MCF 10A (cell line): ENCODE measurements at regions not wholly inside any gene's neighbourhood (a gene's known extent, or its start where the extent isn't known, plus 50 kb on each side); places are given as distances from the start of the nearest gene placed in this dataset.

Source experiments
- BruUV-seq: library from RNA; stranded (reverse); fragments of 400-500 nt; replicated peaks from 2 replicates; lab custom pipeline; 2021; lab: Mats Ljungman, UMichigan
- CTCF ChIA-PET: fragments of 300-600 bp; sonication (Branson Sonifier 250); formaldehyde crosslinking; extraction: SDS; loops from one replicate; lab custom pipeline; 2021; ENCODE audit warnings: antibody characterized with exemption, inconsistent platforms; lab: Yijun Ruan, JAX
- POLR2A ChIA-PET: fragments of 300-600, 350-650 bp; sonication (Branson Sonifier 250); formaldehyde crosslinking; extraction: SDS; loops from one replicate; lab custom pipeline; 2020; ENCODE audit warnings: antibody characterized with exemption, inconsistent platforms; lab: Yijun Ruan, JAX
- DNase-seq: peaks from one replicate; pipeline ENCODE4 v3.0.0-alpha.2; 2018; ENCODE audit not compliant: unreplicated experiment
- H3K27ac Mint-ChIP-seq: one replicate; pipeline ENCODE4 v1.8.0; 2022; ENCODE audit warnings: mild to moderate bottlenecking, low read depth, mixed read lengths; ENCODE audit not compliant: unreplicated experiment
- H3K27me3 Mint-ChIP-seq: one replicate; pipeline ENCODE4 v1.8.0; 2022; ENCODE audit warnings: mixed read lengths; ENCODE audit not compliant: insufficient read depth, unreplicated experiment
- H3K36me3 Mint-ChIP-seq: one replicate; pipeline ENCODE4 v1.8.0; 2022; ENCODE audit warnings: mild to moderate bottlenecking, moderate library complexity, mixed read lengths; ENCODE audit not compliant: insufficient read depth, unreplicated experiment
- H3K4me1 Mint-ChIP-seq: one replicate; pipeline ENCODE4 v1.8.0; 2022; ENCODE audit warnings: mixed read lengths; ENCODE audit not compliant: insufficient read depth, unreplicated experiment
- H3K4me3 Mint-ChIP-seq: one replicate; pipeline ENCODE4 v1.8.0; 2022; ENCODE audit warnings: mild to moderate bottlenecking, moderate library complexity, mixed read lengths; ENCODE audit not compliant: unreplicated experiment
- H3K9me3 Mint-ChIP-seq: one replicate; pipeline ENCODE4 v1.8.0; 2022; ENCODE audit warnings: mixed read lengths; ENCODE audit not compliant: unreplicated experiment
- intact Hi-C: fragments of 100-400 bp; cut with micrococcal nuclease; formaldehyde crosslinking; loops from 2 replicates; pipeline ENCODE4 v1.14.1; 2022
- TF ChIP-seq, protein P1 (sequence below): fragments of 200-600 bp; IDR thresholded peaks from one replicate; pipeline ENCODE4 v1.8.0; 2022; ENCODE audit warnings: antibody characterized with exemption, mild to moderate bottlenecking; ENCODE audit not compliant: unreplicated experiment

DNA sequence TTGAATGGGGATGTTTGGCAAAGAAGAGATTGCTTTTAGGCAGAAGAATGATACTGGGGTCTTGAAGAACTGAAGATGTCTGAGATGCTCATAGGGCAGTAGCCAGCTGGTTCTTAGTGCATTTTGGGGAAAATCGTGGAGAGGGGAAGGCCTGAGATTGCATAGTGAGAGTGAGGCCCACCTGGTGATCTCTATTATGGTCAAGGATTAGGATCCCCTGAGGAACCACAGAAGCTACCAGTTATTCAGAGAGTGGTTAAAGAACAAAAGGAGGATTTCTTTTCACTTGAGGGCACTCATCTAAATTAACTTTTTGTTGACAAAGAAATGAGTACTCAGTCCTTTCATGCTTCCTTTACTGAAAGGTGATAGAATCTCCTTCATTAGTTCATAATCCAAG, 271.3 kb upstream of the HAND2 start:
- TF ChIP-seq, protein P1, sequence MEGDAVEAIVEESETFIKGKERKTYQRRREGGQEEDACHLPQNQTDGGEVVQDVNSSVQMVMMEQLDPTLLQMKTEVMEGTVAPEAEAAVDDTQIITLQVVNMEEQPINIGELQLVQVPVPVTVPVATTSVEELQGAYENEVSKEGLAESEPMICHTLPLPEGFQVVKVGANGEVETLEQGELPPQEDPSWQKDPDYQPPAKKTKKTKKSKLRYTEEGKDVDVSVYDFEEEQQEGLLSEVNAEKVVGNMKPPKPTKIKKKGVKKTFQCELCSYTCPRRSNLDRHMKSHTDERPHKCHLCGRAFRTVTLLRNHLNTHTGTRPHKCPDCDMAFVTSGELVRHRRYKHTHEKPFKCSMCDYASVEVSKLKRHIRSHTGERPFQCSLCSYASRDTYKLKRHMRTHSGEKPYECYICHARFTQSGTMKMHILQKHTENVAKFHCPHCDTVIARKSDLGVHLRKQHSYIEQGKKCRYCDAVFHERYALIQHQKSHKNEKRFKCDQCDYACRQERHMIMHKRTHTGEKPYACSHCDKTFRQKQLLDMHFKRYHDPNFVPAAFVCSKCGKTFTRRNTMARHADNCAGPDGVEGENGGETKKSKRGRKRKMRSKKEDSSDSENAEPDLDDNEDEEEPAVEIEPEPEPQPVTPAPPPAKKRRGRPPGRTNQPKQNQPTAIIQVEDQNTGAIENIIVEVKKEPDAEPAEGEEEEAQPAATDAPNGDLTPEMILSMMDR = no peak
- no peak overlapping the region for H3K27ac Mint-ChIP-seq
- POLR2A ChIA-PET = no interaction called here
- H3K4me3 Mint-ChIP-seq = no peak overlapping the region
- no peak for DNase-seq
- BruUV-seq = no TSS peak
- H3K27me3 Mint-ChIP-seq = peaks cover 56% of the 10 kb centered on the region
- H3K36me3 Mint-ChIP-seq = no peaks in the 10 kb centered on the region
- H3K4me1 Mint-ChIP-seq = no peaks in the 10 kb centered on the region
- CTCF ChIA-PET = interaction anchor here (0.8 kb wide), 1 partner anchor 9 kb away, joined by 3 read pairs; no protein-coding TSS in a partner anchor
- intact Hi-C loops = no loop called here
- H3K9me3 Mint-ChIP-seq = no peaks in the 10 kb centered on the region

- CTCF ChIA-PET = no interaction called here
- no peaks in the 10 kb centered on the region for H3K9me3 Mint-ChIP-seq
These were observed 267.3 kb upstream of the HAND2 start for GRCh38 chr4:173797296-173797695.

GRCh38 chr4:173794662-173795061, 264.6 kb upstream of the HAND2 start:
- Mint-ChIP-seq H3K27ac (no peak overlapping the region), H3K4me1 (no peaks in the 10 kb centered on the region), H3K4me3 (no peak overlapping the region), H3K36me3 (no peaks in the 10 kb centered on the region), H3K9me3 (no peaks in the 10 kb centered on the region), H3K27me3 (peaks cover 15% of the 10 kb centered on the region)
- no peak for DNase-seq
- TF ChIP-seq, protein P1 = no peak
- BruUV-seq = no TSS peak
- ChIA-PET CTCF (no interaction called here), POLR2A (no interaction called here)
- intact Hi-C loops = no loop called here

More at GRCh38 chr4:173797296-173797695, 267.3 kb upstream of the HAND2 start:
- no peaks in the 10 kb centered on the region for H3K4me1 Mint-ChIP-seq
- no peaks in the 10 kb centered on the region for H3K36me3 Mint-ChIP-seq
- TF ChIP-seq, protein P1 = no peak
- H3K27me3 Mint-ChIP-seq = peaks cover 33% of the 10 kb centered on the region
- POLR2A ChIA-PET = no interaction called here
- no peak overlapping the region for H3K27ac Mint-ChIP-seq
- BruUV-seq = no TSS peak
- intact Hi-C loops = no loop called here
- no peak overlapping the region for H3K4me3 Mint-ChIP-seq
- DNase-seq = no peak

DNA sequence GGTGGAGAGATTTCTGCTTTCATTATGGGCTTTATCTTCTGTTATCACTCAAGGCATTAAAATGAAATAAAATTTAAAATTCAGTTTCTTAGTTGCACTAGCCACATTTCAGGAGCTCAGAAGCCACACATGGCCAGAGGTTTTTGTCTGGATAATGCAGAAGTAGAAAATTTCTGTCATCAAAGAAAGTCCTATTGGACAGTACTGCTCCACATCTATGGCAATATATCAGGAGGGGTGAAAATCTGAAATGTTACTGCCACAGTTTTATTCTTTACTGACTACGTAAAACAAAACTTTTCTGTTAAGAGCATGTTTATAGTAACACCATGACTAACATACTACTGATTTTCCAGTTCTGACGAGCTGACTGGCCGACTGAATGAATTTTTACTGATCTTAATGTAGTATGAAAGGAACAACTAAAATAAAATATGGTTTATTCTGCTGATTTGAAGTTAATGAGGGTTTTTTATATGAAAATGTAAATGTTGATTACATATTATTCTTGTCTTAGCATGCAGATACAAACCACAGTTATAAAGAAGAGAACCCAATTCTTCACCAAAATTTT, 264.0 kb upstream of the HAND2 start:
- Mint-ChIP-seq H3K27ac (no peak overlapping the region), H3K9me3 (no peaks in the 10 kb centered on the region), H3K36me3 (no peaks in the 10 kb centered on the region), H3K4me1 (no peaks in the 10 kb centered on the region), H3K27me3 (peaks cover 15% of the 10 kb centered on the region), H3K4me3 (no peak overlapping the region)
- TF ChIP-seq, protein P1 = no peak
- no peak for DNase-seq
- intact Hi-C loops = no loop called here
- no TSS peak for BruUV-seq
- CTCF ChIA-PET = no interaction called here
- POLR2A ChIA-PET = no interaction called here
